HUES64 (cell line): ENCODE measurements at regions not wholly inside any gene's neighbourhood (a gene's known extent, or its start where the extent isn't known, plus 50 kb on each side); places are given as distances from the start of the nearest gene placed in this dataset.

Experiments used
- H3K27ac ChIP-seq: 2 replicates; pipeline ENCODE4 v1.7.0; 2013; ENCODE audit warnings: low read depth, low read length, inconsistent platforms
- H3K27me3 ChIP-seq: 2 replicates; pipeline ENCODE4 v1.6.1; 2013; ENCODE audit warnings: mild to moderate bottlenecking, low read length; ENCODE audit not compliant: insufficient read depth
- H3K36me3 ChIP-seq: 2 replicates; pipeline ENCODE4 v1.6.1; 2013; ENCODE audit warnings: mild to moderate bottlenecking, low read length; ENCODE audit not compliant: insufficient read depth
- H3K4me1 ChIP-seq: 2 replicates; pipeline ENCODE4 v1.6.1; 2013; ENCODE audit warnings: mild to moderate bottlenecking, low read length, moderate library complexity; ENCODE audit not compliant: insufficient read depth
- H3K4me3 ChIP-seq: 2 replicates; pipeline ENCODE4 v1.5.1; 2013; ENCODE audit warnings: mild to moderate bottlenecking, low read length, moderate library complexity
- H3K9ac ChIP-seq: 2 replicates; pipeline ENCODE4 v1.6.1; 2013; ENCODE audit warnings: mild to moderate bottlenecking, low read depth, low read length
- H3K9me3 ChIP-seq: 2 replicates; pipeline ENCODE4 v1.6.1; 2013; ENCODE audit warnings: low read depth, low read length; ENCODE audit not compliant: insufficient read depth
- WGBS: fragments of 150-250, 120-280 bp; methylation state at CpG from one replicate; pipeline ENCODE4 v1.1.7; 2013; ENCODE audit warnings: missing lambda C conversion rate; 5-methylcytosine and 5-hydroxymethylcytosine counted together

DNA sequence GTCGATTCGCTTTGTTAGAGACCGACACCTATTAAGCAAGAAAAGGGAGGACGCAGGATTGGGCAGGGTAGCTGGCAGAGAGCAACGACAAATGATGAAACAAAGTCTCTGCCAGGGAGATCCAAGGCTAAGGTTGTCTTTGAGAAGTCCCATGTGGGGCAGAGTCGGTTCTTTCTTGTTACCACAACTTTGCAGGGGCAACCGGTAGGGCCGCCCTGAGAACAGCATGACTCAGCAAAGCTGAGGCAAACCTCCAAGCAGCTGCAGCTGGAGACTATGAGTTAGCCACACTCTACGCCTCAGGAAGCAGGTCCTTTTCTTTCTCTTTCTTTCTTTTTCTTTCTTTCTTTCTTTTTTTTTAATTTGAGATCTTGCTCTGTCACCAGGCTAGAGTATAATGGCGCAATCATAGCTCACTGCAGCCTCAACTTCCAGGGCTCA is 452.3 kb upstream of the ID2 start:
- H3K9me3 ChIP-seq, result no peaks in the 10 kb centered on the region
- no peak overlapping the region for H3K9ac ChIP-seq
- H3K27me3 ChIP-seq, result no peaks in the 10 kb centered on the region
- 86% methylated on average over 10 of the region's 10 CpGs for WGBS
- no peak overlapping the region for H3K27ac ChIP-seq
- H3K4me1 ChIP-seq, result peaks cover 4% of the 10 kb centered on the region; the same call in 1 of the 2 replicates
- H3K4me3 ChIP-seq, result no peak overlapping the region
- no peaks in the 10 kb centered on the region for H3K36me3 ChIP-seq

- Histone ChIP-seq H3K4me1 (peaks cover 4% of the 10 kb centered on the region; the same call in 1 of the 2 replicates), H3K9ac (no peak overlapping the region)
Observed at GRCh38 chr2:8230466-8230865, 451.4 kb upstream of the ID2 start.

GRCh38 chr2:8231902-8232301 is 450.0 kb upstream of the ID2 start:
- H3K27ac ChIP-seq, result no peak overlapping the region
- WGBS, result 92% methylated on average over 2 of the region's 3 CpGs
- H3K36me3 ChIP-seq, result no peaks in the 10 kb centered on the region
- H3K27me3 ChIP-seq, result no peaks in the 10 kb centered on the region
- no peak overlapping the region for H3K4me3 ChIP-seq
- peaks cover 4% of the 10 kb centered on the region; the same call in 1 of the 2 replicates for H3K4me1 ChIP-seq
- H3K9ac ChIP-seq, result no peak overlapping the region
- no peaks in the 10 kb centered on the region for H3K9me3 ChIP-seq

More at GRCh38 chr2:8230466-8230865, 451.4 kb upstream of the ID2 start:
- no peaks in the 10 kb centered on the region for H3K9me3 ChIP-seq
- H3K27ac ChIP-seq, result no peak overlapping the region
- H3K36me3 ChIP-seq, result no peaks in the 10 kb centered on the region
- H3K4me3 ChIP-seq, result no peak overlapping the region
- WGBS, result 83% methylated on average over 1 of the region's 1 CpG
- no peaks in the 10 kb centered on the region for H3K27me3 ChIP-seq

DNA sequence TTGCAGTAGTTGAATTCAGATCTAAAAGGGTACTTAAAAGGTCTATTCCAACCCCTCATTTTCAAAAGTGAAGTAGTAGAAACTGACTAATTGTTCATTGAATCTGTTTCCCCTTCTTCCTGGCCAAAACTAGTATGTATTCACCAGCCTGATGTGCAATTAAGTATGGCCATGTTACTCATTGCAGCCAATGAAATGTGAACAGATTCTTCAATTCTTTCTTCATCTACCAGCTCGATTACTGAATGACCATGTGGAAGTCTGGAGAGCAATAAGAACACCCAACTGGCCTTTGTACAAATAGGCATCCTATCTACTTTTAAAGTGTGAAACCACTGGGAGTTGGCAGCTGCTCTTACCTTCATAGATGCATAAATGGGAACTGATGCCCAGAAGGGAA is 449.0 kb upstream of the ID2 start:
- H3K9me3 ChIP-seq, result no peaks in the 10 kb centered on the region
- H3K9ac ChIP-seq, result no peak overlapping the region
- no peaks in the 10 kb centered on the region for H3K36me3 ChIP-seq
- no peak overlapping the region for H3K4me3 ChIP-seq
- H3K27ac ChIP-seq, result no peak overlapping the region
- peaks cover 4% of the 10 kb centered on the region; the same call in 1 of the 2 replicates for H3K4me1 ChIP-seq
- no peaks in the 10 kb centered on the region for H3K27me3 ChIP-seq
- WGBS, result 90% methylated on average over 1 of the region's 1 CpG

DNA sequence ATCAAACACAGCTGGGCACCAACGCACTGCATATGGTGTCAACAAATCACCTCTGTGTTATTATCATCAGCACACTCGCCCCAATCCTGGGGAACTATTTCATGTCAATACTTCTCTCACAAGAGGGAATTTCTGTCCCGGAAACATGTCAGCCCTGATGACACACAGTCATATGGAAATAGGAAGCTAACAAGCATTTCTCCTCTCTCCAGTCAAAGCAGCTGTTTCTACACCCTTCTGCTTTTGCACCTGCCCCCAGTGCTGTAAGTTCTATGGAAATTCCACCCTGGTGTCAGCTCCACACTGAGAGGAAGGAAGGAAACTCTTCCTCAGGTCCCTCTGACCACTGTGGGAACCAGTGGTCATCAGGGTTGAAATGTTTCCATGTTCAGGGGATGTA is 447.6 kb upstream of the ID2 start:
- no peaks in the 10 kb centered on the region for H3K36me3 ChIP-seq
- peaks cover 12% of the 10 kb centered on the region for H3K4me1 ChIP-seq
- WGBS, result 85% methylated on average over 3 of the region's 3 CpGs
- no peaks in the 10 kb centered on the region for H3K27me3 ChIP-seq
- no peak overlapping the region for H3K4me3 ChIP-seq
- no peak overlapping the region for H3K9ac ChIP-seq
- no peak overlapping the region for H3K27ac ChIP-seq
- H3K9me3 ChIP-seq, result no peaks in the 10 kb centered on the region

DNA sequence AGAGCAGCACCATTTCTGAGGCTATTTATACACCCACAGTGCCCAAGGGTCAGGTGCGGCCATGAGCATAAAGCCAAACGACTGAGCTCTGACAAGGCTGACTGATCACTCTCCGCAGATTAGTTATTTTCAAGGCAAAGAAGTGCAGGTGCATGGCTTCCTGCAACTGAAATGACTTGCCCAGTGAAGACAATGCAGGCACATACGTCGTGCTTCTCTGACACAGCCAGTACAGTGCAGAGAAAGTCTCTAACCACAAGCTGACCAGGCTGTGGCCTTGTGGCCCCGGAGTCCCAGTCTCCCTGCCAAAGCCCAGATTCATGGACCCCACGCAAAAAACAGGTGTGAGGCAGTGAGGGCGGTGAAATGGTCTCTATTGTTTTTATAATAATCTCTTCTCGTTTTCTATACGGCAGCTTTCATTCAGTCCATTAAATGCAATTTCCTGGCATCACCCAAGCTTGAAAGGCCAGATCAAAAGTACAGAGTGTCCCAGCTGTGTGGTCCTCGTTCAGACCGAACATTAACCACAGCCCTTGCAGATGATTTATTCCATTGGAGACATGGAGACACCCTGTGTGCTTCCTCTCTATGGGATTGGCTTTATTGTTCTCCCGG is 447.0 kb upstream of the ID2 start:
- Histone ChIP-seq H3K4me1 (peaks cover 13% of the 10 kb centered on the region), H3K9ac (no peak overlapping the region), H3K36me3 (no peaks in the 10 kb centered on the region), H3K9me3 (no peaks in the 10 kb centered on the region), H3K4me3 (no peak overlapping the region), H3K27ac (no peak overlapping the region), H3K27me3 (no peaks in the 10 kb centered on the region)
- WGBS, result 93% methylated on average over 13 of the region's 13 CpGs

DNA sequence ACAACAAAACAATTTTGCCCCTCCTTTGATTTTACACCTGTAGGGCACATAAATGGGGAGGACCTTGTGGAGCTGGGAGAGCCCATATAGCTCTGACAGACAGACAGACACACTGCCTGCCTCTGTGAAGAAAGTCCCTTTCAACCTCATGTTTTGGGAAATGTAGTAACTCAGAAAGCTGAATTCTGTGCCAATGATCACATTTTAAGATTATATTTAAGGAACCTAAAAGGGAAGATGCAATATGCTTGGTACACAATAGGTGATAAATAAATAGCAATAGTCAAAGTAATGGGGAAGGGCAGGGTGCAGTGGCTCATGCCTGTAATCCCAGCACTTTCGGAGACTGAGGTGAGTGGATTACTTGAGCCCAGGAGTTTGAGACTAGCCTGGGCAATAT is 446.4 kb upstream of the ID2 start:
- H3K27ac ChIP-seq, result no peak overlapping the region
- no peaks in the 10 kb centered on the region for H3K36me3 ChIP-seq
- H3K4me3 ChIP-seq, result no peak overlapping the region
- no peak overlapping the region for H3K9ac ChIP-seq
- H3K4me1 ChIP-seq, result peaks cover 15% of the 10 kb centered on the region
- H3K27me3 ChIP-seq, result no peaks in the 10 kb centered on the region
- no peaks in the 10 kb centered on the region for H3K9me3 ChIP-seq
- WGBS, result 92% methylated on average over 1 of the region's 1 CpG

GRCh38 chr2:8236391-8236790 is 445.5 kb upstream of the ID2 start:
- no peak overlapping the region for H3K27ac ChIP-seq
- H3K27me3 ChIP-seq, result no peaks in the 10 kb centered on the region
- no peaks in the 10 kb centered on the region for H3K9me3 ChIP-seq
- no peak overlapping the region for H3K9ac ChIP-seq
- H3K36me3 ChIP-seq, result no peaks in the 10 kb centered on the region
- 95% methylated on average over 2 of the region's 2 CpGs for WGBS
- H3K4me1 ChIP-seq, result peaks cover 15% of the 10 kb centered on the region
- H3K4me3 ChIP-seq, result no peak overlapping the region

DNA sequence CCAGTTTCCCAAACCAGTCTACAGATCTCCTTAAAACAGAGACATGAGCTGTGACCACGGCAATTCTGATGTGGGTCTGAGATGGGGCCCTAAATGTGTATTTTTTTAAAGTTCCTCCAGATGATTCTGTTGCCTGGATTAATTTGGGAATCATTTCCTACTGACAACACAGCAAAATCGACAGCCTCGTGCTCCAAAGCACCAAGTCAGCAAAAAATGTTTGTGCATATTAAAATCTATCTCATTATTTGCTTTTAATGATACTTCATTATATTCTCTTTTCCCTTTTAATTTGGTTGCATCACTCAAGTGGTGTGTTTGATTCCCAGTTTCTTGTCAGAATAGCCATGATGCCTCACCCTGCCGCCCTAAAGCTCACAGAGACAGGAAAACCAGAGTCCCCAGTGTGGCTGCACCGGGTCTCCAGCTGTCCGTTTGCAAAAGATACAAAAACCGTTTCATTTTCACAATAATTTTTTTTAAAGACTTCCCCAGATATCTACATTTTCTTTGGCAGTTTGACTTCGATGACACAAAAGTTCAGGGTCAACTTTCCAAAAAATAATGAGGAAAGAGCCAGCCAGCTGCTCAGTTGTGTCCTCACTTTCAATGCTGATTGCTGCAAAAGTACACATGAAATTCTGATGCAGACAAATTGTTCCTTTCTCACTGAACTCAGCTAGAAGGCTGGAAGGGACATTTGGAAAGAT is 443.2 kb upstream of the ID2 start:
- Histone ChIP-seq H3K9ac (no peak overlapping the region), H3K27ac (peak overlapping the region; percentile 36; the same call in 1 of the 2 replicates)

GRCh38 chr2:8239531-8240088 is 442.2 kb upstream of the ID2 start:
- peak overlapping the region; percentile 47 for H3K27ac ChIP-seq
- H3K4me1 ChIP-seq, result peaks cover 15% of the 10 kb centered on the region
- no peaks in the 10 kb centered on the region for H3K36me3 ChIP-seq
- no peak overlapping the region for H3K4me3 ChIP-seq
- no peaks in the 10 kb centered on the region for H3K27me3 ChIP-seq
- peaks cover 7% of the 10 kb centered on the region; the same call in 1 of the 2 replicates for H3K9me3 ChIP-seq
- no peak overlapping the region for H3K9ac ChIP-seq
- 14% methylated on average over 4 of the region's 5 CpGs for WGBS

More for the DNA sequence above, 443.2 kb upstream of the ID2 start:
- Histone ChIP-seq H3K27me3 (no peaks in the 10 kb centered on the region), H3K9me3 (peaks cover 3% of the 10 kb centered on the region; the same call in 1 of the 2 replicates), H3K36me3 (no peaks in the 10 kb centered on the region), H3K4me3 (no peak overlapping the region), H3K4me1 (peaks cover 15% of the 10 kb centered on the region)
- 86% methylated on average over 7 of the region's 8 CpGs for WGBS

DNA sequence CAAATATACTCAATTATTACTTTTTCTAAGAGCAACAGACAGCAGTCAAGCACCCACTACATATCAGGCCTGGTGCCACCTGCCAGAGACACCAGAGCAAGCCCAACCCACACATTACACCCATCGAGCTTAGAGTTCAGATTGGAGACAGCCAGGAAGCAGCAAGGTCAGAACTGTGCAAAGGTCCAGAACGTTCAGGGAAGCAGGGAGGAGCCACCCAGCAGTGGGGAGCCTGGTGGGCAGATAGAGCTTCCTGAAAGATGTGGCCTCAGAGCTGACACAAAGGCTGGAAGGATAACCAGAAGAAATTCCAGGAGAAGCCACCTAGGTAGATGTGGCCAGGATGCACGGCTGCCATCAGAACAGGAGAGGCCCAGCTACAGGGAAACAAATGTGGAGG is 440.5 kb upstream of the ID2 start:
- Histone ChIP-seq H3K9ac (no peak overlapping the region), H3K27me3 (no peaks in the 10 kb centered on the region), H3K27ac (no peak overlapping the region), H3K9me3 (peaks cover 10% of the 10 kb centered on the region; the same call in 1 of the 2 replicates), H3K36me3 (no peaks in the 10 kb centered on the region), H3K4me3 (no peak overlapping the region), H3K4me1 (peaks cover 15% of the 10 kb centered on the region)
- 87% methylated on average over 3 of the region's 3 CpGs for WGBS
